ENCODE measurements at regions not wholly inside any gene's neighbourhood (a gene's known extent, or its start where the extent isn't known, plus 50 kb on each side); places are given as distances from the start of the nearest gene placed in this dataset.
"Not testable (repeated sequence)": the region's sequence is repeated elsewhere in the genome, so short reads cannot be mapped to it uniquely, and the experiment has no call there.

DNA sequence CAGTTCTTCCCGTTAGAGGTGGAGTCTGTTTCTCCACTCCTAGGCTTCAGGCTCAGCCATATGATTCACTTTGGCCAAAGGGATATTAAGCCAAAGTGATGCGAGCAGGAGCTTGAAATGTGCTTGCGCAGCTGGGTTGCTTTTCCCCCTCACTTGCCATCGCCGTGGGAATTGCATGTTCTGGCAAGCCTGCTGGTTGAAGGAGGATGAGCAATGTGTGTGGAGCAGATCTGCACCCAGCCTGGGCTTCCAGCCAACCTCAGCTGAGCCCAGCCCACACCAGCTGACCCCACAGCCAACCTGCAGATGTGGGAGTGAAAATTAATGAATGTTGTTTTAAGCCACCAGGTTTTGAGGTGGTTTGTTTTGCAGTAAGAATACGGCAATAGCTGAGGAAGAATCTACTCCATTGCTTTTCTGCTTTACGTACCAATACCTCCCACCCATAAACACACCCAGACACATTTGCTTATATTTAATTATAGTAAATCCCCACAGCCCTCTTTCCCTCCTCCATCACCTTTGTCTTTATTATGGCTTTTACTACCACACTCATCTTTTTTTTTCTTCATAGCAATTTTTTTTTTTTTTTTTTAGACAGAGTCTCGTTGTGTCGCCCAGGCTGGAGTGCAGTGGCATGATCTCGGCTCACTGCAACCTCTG lies 132.8 kb upstream of the FUNDC1 start:
- peak; percentile 84 for DNase-seq (ENCODE audit: low read depth)

DNA sequence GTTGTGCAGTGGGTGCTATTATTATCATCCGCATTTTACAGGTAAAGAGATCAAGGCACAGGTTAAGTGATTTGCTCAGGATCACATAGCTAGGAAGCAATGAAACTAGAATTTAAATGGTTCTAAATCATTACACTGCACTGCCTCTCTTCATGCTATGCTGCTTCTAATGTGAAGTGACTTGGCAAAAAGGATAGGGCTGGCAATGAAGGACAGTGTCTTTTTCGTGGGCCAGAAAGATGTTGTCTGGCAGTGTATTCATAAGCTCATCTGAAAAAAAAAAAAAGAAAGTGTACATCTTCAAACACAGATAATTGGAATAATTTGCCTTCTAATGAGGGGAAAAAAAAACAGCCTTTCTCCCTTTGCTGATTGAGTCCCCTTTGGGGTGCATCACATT lies 132.2 kb upstream of the FUNDC1 start:
- DNase-seq (ENCODE audit: low read depth), result no peak

- DNase-seq (ENCODE audit: low read depth), result no peak
Measured at GRCh38 chrX:44669626-44670025, 127.0 kb upstream of the FUNDC1 start.

DNA sequence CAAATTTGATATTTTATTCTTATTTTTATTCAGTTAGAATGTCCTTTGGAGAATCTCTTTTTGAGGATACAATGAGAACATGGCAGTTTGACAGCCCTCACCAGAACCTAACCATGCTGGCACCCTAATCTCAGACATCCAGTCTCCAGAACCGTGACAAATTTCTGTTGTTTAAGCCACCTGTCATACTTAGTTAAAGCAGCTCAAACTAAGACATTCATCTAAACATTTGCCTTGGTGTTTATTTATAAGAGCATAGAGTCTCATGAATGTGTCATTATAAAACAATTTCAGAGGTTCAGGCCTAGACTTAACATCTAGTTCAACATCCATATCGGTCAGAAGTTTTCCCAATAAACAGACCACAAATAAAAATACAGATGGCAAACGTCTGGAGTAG lies 125.1 kb upstream of the FUNDC1 start:
- no peak for DNase-seq (ENCODE audit: low read depth)

DNA sequence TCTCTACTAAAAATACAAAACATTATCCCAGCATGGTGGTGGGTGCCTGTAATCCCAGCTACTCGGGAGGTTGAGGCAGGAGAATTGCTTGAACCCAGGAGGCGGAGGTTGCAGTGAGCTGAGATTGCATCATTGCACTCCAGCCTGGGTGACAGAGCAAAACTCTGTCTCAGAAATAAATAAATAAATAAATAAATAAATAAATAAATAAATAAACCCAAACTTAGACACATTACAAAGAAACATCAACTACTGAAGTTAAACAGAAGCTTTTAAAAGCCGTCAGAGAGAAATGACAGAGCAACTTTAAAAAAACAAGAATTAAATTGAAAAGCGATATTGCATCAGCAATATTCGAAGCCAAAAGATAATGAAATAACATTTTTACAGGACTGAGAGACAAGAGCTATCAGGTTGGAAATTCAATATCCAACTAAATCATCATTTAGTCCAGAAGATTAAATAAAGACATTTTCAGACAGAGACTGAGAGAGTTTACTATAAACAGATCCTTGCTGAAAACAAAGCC lies 115.1 kb upstream of the FUNDC1 start:
- not testable (repeated sequence) for DNase-seq (ENCODE audit: low read depth)

- DNase-seq (ENCODE audit: low read depth), result no peak
Measured at GRCh38 chrX:44651358-44651757, 108.7 kb upstream of the FUNDC1 start.

- no peak for DNase-seq (ENCODE audit: low read depth)
Measured at GRCh38 chrX:44643723-44644122, 101.1 kb upstream of the FUNDC1 start.

DNA sequence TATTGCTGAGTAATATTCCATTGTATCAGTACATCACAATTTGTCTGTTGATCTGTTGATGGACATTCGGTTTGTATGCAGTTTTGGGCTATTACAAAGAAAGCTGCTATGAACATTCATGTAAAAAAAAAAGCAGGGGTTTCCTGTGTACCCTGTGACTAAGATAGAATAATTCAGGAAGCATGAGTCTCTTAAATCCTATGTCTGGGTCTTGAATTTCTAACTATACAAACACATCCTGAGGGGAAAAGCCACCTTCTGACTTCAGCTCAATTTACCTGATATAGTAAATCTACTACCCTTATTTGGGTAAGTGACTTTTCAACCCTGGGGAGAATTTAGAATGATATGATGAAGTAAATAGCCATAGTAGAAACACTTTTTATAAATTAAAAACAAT lies 94.6 kb upstream of the FUNDC1 start:
- DNase-seq (ENCODE audit: low read depth), result no peak

GRCh38 chrX:44621078-44621477 lies 78.4 kb upstream of the FUNDC1 start:
- DNase-seq (ENCODE audit: low read depth), result no peak

- DNase-seq (ENCODE audit: low read depth), result no peak
Measured at GRCh38 chrX:44619039-44619438, 76.4 kb upstream of the FUNDC1 start.

DNA sequence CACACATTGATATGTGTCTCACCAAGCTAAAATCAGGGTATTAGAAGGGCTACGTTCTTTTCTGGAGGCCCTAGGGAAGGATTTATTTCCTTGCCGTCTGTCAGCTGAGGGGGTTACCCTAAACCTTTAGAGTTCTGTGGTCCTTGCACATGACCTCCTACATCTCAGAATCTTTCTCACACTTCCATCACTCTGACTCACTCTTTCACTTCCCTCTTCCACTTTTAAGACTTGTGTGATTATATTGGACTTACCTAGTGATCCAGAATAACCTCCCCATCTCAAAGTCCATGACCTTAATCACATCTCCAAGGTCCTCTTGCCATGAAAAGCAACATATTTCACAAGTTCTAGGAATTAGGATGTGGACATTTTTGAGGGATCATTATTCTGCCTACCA lies 53.6 kb upstream of the FUNDC1 start:
- DNase-seq (ENCODE audit: low read depth), result no peak

Data from fibroblast of the conjunctiva (primary cell).